Stimulated activated CD4-positive, alpha-beta T cell treated with anti-CD3 and anti-CD28 coated beads, TNF-alpha, amount 100 ng/mL, for 1 hour (primary cell): ENCODE measurements at regions not wholly inside any gene's neighbourhood (a gene's known extent, or its start where the extent isn't known, plus 50 kb on each side); places are given as distances from the start of the nearest gene placed in this dataset.

Experiments
- DNase-seq, 3 donors: peaks; one replicate each; pipeline ENCODE4 v3.0.0-alpha.2; 2020; ENCODE audit warnings: low read depth in 3 of 3, low spot score in 1 of 3

GRCh38 chr5:5967373-5967772, 411.0 kb downstream of the MED10 start:
- no peak for DNase-seq

GRCh38 chr5:5965132-5965531, 413.2 kb downstream of the MED10 start:
- no peak for DNase-seq

GRCh38 chr5:5964347-5964746, 414.0 kb downstream of the MED10 start:
- no peak for DNase-seq

GRCh38 chr5:5957737-5958136, 420.6 kb downstream of the MED10 start:
- DNase-seq: no peak

GRCh38 chr5:5954275-5954598, 424.1 kb downstream of the MED10 start:
- no peak for DNase-seq

GRCh38 chr5:5953584-5954274, 424.6 kb downstream of the MED10 start:
- no peak for DNase-seq

- no peak for DNase-seq
Measured at GRCh38 chr5:5951953-5952352, 426.4 kb downstream of the MED10 start.

GRCh38 chr5:5950658-5951057, 427.7 kb downstream of the MED10 start:
- no peak for DNase-seq

- DNase-seq: no peak
Measured at GRCh38 chr5:5941486-5941885, 436.9 kb downstream of the MED10 start.

GRCh38 chr5:5939759-5940370, 438.5 kb downstream of the MED10 start:
- no peak for DNase-seq

- no peak for DNase-seq
Measured at GRCh38 chr5:5933651-5934050, 444.7 kb downstream of the MED10 start.

- DNase-seq: no peak
Measured at GRCh38 chr5:5932824-5933223, 445.5 kb downstream of the MED10 start.

GRCh38 chr5:5930561-5930960, 447.8 kb downstream of the MED10 start:
- no peak for DNase-seq

GRCh38 chr5:5929291-5930020, 448.9 kb downstream of the MED10 start:
- DNase-seq: no peak

GRCh38 chr5:5925191-5925590, 453.2 kb downstream of the MED10 start:
- DNase-seq: no peak

- no peak for DNase-seq
Measured at GRCh38 chr5:5919411-5919810, 458.9 kb downstream of the MED10 start.

GRCh38 chr5:5906778-5907177, 471.6 kb downstream of the MED10 start:
- DNase-seq: no peak

- DNase-seq: no peak
Measured at GRCh38 chr5:5905186-5905585, 473.2 kb downstream of the MED10 start.

GRCh38 chr5:5904113-5904512, 474.2 kb downstream of the MED10 start:
- no peak for DNase-seq

- DNase-seq: no peak
Measured at GRCh38 chr5:5902678-5903646, 475.4 kb downstream of the MED10 start.

GRCh38 chr5:5900350-5900749, 477.9 kb downstream of the ICE1 start:
- no peak for DNase-seq
